ENCODE measurements at regions not wholly inside any gene's neighbourhood (a gene's known extent, or its start where the extent isn't known, plus 50 kb on each side); places are given as distances from the start of the nearest gene placed in this dataset.

DNA sequence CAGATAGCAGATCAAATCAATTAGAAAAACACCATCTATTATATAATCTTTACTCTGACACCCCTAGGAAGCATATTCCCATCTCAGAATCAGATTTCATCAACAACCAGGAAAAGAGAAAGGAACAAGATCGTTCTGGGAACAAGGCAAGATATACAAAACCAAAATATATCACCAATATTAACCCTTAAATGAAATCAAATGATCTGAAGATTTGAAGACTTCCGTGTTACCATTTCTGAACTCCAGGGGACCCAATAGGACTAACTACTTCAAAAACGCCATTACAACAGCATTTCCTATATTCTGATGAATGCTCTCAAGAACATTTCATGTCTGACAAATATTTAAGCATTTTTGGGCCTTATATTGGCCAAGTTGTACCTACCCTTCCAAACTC, 624.2 kb upstream of the ZFHX3 start:
- Histone ChIP-seq H2AFZ (no peak overlapping the region), H3K4me3 (ENCODE audit: low read depth, low read length) (no peak overlapping the region), H3K36me3 (ENCODE audit: control insufficient read depth, insufficient read depth, low read length) (peaks cover 4% of the 10 kb centered on the region), H3K79me2 (no peaks in the 10 kb centered on the region), H3K4me2 (ENCODE audit: low read length) (no peak overlapping the region), H3K9me3 (ENCODE audit: control insufficient read depth, low read length) (no peaks in the 10 kb centered on the region), H3K27ac (no peak overlapping the region), H3K9ac (no peak overlapping the region), H3K27me3 (ENCODE audit: control insufficient read depth, insufficient read depth, low read length) (no peaks in the 10 kb centered on the region), H3K4me1 (no peaks in the 10 kb centered on the region)
- TF ChIP-seq, protein P1, sequence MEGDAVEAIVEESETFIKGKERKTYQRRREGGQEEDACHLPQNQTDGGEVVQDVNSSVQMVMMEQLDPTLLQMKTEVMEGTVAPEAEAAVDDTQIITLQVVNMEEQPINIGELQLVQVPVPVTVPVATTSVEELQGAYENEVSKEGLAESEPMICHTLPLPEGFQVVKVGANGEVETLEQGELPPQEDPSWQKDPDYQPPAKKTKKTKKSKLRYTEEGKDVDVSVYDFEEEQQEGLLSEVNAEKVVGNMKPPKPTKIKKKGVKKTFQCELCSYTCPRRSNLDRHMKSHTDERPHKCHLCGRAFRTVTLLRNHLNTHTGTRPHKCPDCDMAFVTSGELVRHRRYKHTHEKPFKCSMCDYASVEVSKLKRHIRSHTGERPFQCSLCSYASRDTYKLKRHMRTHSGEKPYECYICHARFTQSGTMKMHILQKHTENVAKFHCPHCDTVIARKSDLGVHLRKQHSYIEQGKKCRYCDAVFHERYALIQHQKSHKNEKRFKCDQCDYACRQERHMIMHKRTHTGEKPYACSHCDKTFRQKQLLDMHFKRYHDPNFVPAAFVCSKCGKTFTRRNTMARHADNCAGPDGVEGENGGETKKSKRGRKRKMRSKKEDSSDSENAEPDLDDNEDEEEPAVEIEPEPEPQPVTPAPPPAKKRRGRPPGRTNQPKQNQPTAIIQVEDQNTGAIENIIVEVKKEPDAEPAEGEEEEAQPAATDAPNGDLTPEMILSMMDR (IDR thresholded peaks at IDR 0.05): no peak

DNA sequence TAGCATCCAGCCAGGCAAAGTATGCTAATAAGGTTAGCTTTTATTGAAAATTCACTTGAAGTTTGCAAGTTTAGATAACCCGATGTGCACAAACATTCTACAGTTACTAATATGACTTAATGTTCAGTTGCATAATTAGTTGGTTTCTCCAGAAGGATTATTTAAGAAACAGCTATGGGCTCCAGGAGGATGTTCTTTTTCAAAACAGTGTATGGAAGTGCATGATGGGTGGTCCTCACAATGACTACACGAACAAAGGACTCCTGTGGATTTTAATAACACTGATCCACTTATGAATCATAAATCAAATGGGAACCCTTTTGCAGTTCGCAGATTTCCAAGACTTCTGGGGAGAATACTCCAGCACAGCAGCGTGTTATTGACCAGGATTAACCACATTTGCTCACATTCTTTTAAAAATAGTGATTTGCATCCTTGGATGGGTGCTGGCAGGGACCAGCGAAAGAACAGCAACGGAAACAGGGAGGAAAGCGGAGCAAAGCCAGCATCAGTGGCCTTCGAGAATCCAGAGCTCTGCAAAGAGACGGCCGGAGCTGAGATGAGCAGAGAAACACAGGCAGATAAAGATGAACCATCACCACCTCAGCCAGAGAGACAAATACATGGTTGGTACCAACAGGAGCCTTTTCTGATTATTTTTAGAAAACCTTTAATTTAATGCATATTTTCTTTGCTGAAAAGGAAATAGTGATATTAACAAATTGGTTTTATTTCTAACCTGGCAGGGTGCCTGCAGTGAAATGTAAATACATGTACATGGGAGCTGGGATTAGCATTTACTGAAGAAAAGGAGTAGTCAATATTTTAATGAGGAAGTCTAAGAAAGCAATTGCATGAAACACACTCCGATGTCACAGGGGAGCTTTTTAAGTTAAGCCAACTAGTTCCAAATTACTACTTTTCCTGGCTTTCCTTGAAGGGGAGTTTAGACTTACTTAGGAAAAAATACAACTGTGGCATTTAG, 623.2 kb upstream of the ZFHX3 start:
- Histone ChIP-seq H2AFZ (no peak overlapping the region), H3K4me1 (no peaks in the 10 kb centered on the region), H3K36me3 (ENCODE audit: control insufficient read depth, insufficient read depth, low read length) (peaks cover 4% of the 10 kb centered on the region), H3K9ac (no peak overlapping the region), H3K4me2 (ENCODE audit: low read length) (no peak overlapping the region), H3K4me3 (ENCODE audit: low read depth, low read length) (no peak overlapping the region), H3K79me2 (no peaks in the 10 kb centered on the region), H3K9me3 (ENCODE audit: control insufficient read depth, low read length) (no peaks in the 10 kb centered on the region), H3K27me3 (ENCODE audit: control insufficient read depth, insufficient read depth, low read length) (no peaks in the 10 kb centered on the region), H3K27ac (no peak overlapping the region)
- TF ChIP-seq, protein P1 (IDR thresholded peaks at IDR 0.05): no peak

DNA sequence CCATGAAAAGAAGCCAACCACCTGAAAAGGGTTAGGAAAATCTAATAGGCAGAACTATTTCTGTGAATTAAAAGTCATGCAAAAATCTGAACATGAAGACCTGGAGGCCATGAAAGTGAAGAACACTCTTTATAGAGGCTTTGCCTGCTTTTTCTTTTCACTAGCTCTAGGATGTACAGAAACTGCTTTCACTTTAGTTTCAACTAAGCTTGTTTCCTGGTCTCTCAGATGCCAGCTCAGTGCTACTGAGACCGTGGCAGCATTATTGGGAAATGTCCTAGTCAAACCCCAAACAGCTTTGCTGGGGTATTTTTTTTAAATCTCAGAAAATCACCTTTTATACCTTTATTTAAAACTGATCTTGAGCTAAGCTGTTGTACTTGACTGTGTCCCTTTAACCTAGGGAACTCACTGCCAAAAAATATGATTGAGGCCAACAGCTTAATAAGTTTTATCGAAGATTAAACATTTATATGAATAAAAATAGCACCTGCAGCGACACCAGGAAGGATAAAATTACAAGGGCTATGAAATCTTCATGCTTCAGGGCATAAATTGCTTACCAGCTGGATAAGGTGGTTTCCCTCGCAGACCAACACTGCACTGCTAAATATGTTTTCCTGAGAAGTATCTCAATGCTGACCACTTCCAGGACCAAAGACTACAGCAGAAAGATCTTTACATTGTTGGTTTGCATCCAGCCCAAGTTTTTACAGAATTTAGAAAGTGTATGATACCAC, 621.8 kb upstream of the ZFHX3 start:
- TF ChIP-seq, protein P1 (IDR thresholded peaks at IDR 0.05): no peak
- no peak overlapping the region for H3K4me3 ChIP-seq (ENCODE audit: low read depth, low read length)
- H3K27me3 ChIP-seq (ENCODE audit: control insufficient read depth, insufficient read depth, low read length): no peaks in the 10 kb centered on the region
- H3K9ac ChIP-seq: no peak overlapping the region
- H3K9me3 ChIP-seq (ENCODE audit: control insufficient read depth, low read length): no peaks in the 10 kb centered on the region
- no peak overlapping the region for H3K4me2 ChIP-seq (ENCODE audit: low read length)
- H3K27ac ChIP-seq: no peak overlapping the region
- H3K79me2 ChIP-seq: no peaks in the 10 kb centered on the region
- no peak overlapping the region for H2AFZ ChIP-seq
- no peaks in the 10 kb centered on the region for H3K4me1 ChIP-seq
- H3K36me3 ChIP-seq (ENCODE audit: control insufficient read depth, insufficient read depth, low read length): peaks cover 4% of the 10 kb centered on the region

DNA sequence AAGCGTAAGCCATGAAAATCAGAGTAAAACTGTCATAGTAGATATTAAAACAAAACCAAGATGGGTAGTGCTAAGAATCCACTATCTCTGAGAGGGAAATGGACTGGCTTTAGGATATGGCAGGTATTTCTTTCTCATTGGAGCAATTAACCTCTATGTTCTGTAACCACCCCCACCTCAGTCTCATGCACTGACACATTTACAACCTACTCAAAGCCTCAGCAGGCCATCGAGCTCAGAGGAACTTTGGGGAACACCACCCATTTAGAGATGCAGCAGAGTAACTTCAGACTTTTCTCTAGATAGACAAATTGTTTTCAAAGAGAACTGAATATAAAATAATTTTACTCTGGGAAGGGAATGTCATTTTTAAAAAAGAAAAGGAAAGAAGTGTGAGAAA, 615.8 kb upstream of the ZFHX3 start:
- no peak overlapping the region for H3K4me3 ChIP-seq (ENCODE audit: low read depth, low read length)
- H3K27me3 ChIP-seq (ENCODE audit: control insufficient read depth, insufficient read depth, low read length): no peaks in the 10 kb centered on the region
- H3K79me2 ChIP-seq: no peaks in the 10 kb centered on the region
- no peak overlapping the region for H3K9ac ChIP-seq
- H3K27ac ChIP-seq: no peak overlapping the region
- H3K9me3 ChIP-seq (ENCODE audit: control insufficient read depth, low read length): no peaks in the 10 kb centered on the region
- TF ChIP-seq, protein P1 (IDR thresholded peaks at IDR 0.05): no peak
- no peak overlapping the region for H2AFZ ChIP-seq
- H3K4me2 ChIP-seq (ENCODE audit: low read length): no peak overlapping the region
- no peaks in the 10 kb centered on the region for H3K4me1 ChIP-seq
- no peaks in the 10 kb centered on the region for H3K36me3 ChIP-seq (ENCODE audit: control insufficient read depth, insufficient read depth, low read length)
